Chondrocyte (in vitro differentiated cells): ENCODE measurements at regions not wholly inside any gene's neighbourhood (a gene's known extent, or its start where the extent isn't known, plus 50 kb on each side); places are given as distances from the start of the nearest gene placed in this dataset.

ENCODE experiments used
- DNase-seq: peaks from one replicate; pipeline ENCODE4 v3.0.0; 2021; ENCODE audit warnings: mixed read lengths, low spot score
- H3K27ac Mint-ChIP-seq: one replicate; pipeline ENCODE4 v1.8.0; 2021; ENCODE audit warnings: mild to moderate bottlenecking, moderate library complexity, mixed read lengths; ENCODE audit not compliant: unreplicated experiment
- H3K27me3 Mint-ChIP-seq: 2 replicates; pipeline ENCODE4 v1.8.0; 2021; ENCODE audit warnings: low read depth, mixed read lengths
- H3K36me3 Mint-ChIP-seq: 2 replicates; pipeline ENCODE4 v1.8.0; 2021; ENCODE audit warnings: low read depth, mixed read lengths
- H3K4me1 Mint-ChIP-seq: 2 replicates; pipeline ENCODE4 v1.8.0; 2021; ENCODE audit warnings: low read depth, mild to moderate bottlenecking, mixed read lengths
- H3K4me3 Mint-ChIP-seq: one replicate; pipeline ENCODE4 v1.8.0; 2021; ENCODE audit warnings: mild to moderate bottlenecking, moderate library complexity, mixed read lengths; ENCODE audit not compliant: unreplicated experiment
- H3K9me3 Mint-ChIP-seq: 2 replicates; pipeline ENCODE4 v1.8.0; 2021; ENCODE audit warnings: low read depth, mixed read lengths
- CTCF ChIP-seq: fragments of 200-600 bp; sonication (generic); IDR thresholded peaks from 2 replicates; pipeline ENCODE4 v1.5.0; 2021; ENCODE audit warnings: antibody characterized with exemption, mild to moderate bottlenecking, moderate library complexity

DNA sequence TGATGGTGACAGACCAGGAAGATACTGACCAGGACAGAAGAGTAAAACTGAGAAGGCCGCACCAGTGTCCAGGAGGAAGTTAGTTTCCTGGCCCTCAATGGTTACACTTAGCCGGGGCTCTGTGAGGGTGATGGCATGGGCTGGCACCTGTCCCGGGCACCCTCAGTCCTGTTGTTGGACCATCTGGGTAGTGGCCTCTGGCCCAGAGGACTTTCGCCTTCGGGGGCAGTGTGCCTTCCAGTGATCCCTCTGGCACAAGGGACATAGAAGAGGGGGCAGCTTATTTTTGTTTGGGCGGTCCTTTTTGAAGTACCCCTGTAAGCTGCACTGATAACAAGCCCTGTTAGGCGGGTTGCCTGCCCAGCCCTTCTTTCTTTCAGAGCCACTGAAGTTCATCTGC, 1108.6 kb downstream of the TAF11L14 start:
- Mint-ChIP-seq H3K9me3 (peaks cover 8% of the 10 kb centered on the region), H3K4me1 (no peaks in the 10 kb centered on the region), H3K27ac (no peak overlapping the region), H3K36me3 (no peaks in the 10 kb centered on the region), H3K4me3 (no peak overlapping the region), H3K27me3 (no peaks in the 10 kb centered on the region)
- DNase-seq, result no peak
- no peak for TF ChIP-seq CTCF

- no peak for DNase-seq
- Mint-ChIP-seq H3K4me1 (no peaks in the 10 kb centered on the region), H3K9me3 (peaks cover 12% of the 10 kb centered on the region), H3K27ac (no peak overlapping the region), H3K36me3 (no peaks in the 10 kb centered on the region), H3K27me3 (no peaks in the 10 kb centered on the region), H3K4me3 (no peak overlapping the region)
- TF ChIP-seq CTCF, result no peak
Measured at GRCh38 chr5:18744441-18744840, 1110.2 kb downstream of the TAF11L14 start.

DNA sequence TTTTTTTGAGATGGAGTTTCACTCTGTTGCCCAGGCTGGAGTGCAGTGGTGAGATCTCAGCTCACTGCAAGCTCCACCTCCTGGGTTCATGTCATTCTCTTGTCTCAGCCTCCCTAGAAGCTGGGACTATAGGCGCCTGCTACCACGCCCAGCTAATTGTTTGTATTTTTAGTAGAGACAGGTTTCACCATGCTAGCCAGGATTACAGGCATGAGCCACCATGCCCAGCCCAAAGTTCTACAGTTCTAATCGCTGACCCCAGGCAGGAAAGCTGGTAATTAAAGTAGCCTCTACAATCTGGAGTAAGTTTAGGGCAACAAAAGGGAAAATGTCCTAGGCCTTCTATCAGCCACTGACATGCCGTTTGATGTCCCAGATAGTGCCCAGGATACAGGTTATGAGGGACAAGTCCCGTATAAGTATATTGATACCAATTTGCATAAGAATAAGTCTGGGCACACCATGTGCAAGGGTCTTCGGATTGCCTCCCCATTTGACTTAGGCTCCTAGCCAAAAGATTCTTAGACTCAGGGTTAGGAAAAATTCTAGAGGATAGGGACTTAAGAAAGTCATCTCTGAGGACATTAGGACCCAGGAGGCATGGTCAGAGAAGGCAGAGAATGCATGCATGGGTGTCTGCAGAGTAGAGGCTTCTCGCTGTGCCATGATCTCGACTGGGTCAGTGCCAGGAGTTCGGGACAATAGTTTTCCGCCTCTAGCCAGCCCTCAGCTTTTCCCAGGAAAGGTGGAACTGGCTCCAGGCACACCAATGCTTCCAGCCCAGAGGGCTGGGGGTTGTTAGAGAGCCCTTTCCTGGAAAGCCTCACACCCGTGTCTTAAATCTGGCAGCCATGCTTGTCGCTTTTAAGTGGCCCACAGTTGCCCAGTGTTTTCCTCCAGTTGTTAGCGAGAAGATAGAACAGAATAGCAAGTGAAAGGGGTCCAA, 1111.1 kb downstream of the TAF11L14 start:
- H3K36me3 Mint-ChIP-seq, result no peaks in the 10 kb centered on the region
- H3K9me3 Mint-ChIP-seq, result peaks cover 15% of the 10 kb centered on the region
- H3K4me1 Mint-ChIP-seq, result no peaks in the 10 kb centered on the region
- H3K27me3 Mint-ChIP-seq, result no peaks in the 10 kb centered on the region
- H3K27ac Mint-ChIP-seq, result no peak overlapping the region
- no peak for TF ChIP-seq CTCF
- DNase-seq, result no peak
- H3K4me3 Mint-ChIP-seq, result no peak overlapping the region

GRCh38 chr5:18745988-18746615, 1111.8 kb downstream of the TAF11L14 start:
- DNase-seq, result no peak
- H3K4me3 Mint-ChIP-seq, result no peak overlapping the region
- no peak for TF ChIP-seq CTCF

DNA sequence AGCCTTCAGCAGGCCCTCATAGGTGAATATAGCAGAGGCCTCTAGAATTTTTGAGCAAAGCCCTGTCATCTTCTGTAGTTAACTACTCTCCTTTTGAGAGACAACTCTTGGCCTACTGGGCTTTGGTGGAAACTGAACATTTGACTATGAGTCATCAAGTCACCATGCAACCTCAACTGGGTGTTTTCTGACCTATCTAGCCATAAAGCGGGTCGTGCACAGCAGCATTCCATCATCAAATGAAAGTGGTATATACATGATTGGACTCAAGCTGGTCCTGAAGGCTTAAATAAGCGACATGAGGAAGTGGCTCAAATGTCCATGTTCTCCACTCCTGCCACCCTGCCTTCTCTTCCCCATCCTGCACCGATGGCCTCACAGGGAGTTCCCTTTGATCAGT, 1115.5 kb downstream of the TAF11L14 start:
- H3K4me1 Mint-ChIP-seq, result no peaks in the 10 kb centered on the region
- no peaks in the 10 kb centered on the region for H3K36me3 Mint-ChIP-seq
- no peaks in the 10 kb centered on the region for H3K27me3 Mint-ChIP-seq
- no peak for TF ChIP-seq CTCF
- DNase-seq, result no peak
- peaks cover 15% of the 10 kb centered on the region for H3K9me3 Mint-ChIP-seq
- no peak overlapping the region for H3K4me3 Mint-ChIP-seq
- H3K27ac Mint-ChIP-seq, result no peak overlapping the region

More at GRCh38 chr5:18745988-18746615, 1111.8 kb downstream of the TAF11L14 start:
- Mint-ChIP-seq H3K27me3 (no peaks in the 10 kb centered on the region), H3K36me3 (no peaks in the 10 kb centered on the region), H3K4me1 (no peaks in the 10 kb centered on the region), H3K27ac (no peak overlapping the region), H3K9me3 (peaks cover 15% of the 10 kb centered on the region)
